Glutamatergic neuron (in vitro differentiated cells): ENCODE measurements at regions not wholly inside any gene's neighbourhood (a gene's known extent, or its start where the extent isn't known, plus 50 kb on each side); places are given as distances from the start of the nearest gene placed in this dataset.
A peak's percentile ranks its signal among the peaks of the same experiment; 100 is the strongest.

Experiments used
- DNase-seq: peaks from one replicate; pipeline ENCODE4 v3.0.0; 2022
- H3K27ac Mint-ChIP-seq: one replicate; pipeline ENCODE4 v1.8.0; 2020; ENCODE audit warnings: mild to moderate bottlenecking, mixed read lengths, inconsistent platforms; ENCODE audit not compliant: unreplicated experiment
- H3K27me3 Mint-ChIP-seq: one replicate; pipeline ENCODE4 v1.8.0; 2020; ENCODE audit warnings: mild to moderate bottlenecking, moderate library complexity, mixed read lengths, inconsistent platforms; ENCODE audit not compliant: unreplicated experiment
- H3K36me3 Mint-ChIP-seq: one replicate; pipeline ENCODE4 v1.8.0; 2020; ENCODE audit warnings: mild to moderate bottlenecking, mixed read lengths, inconsistent platforms; ENCODE audit not compliant: unreplicated experiment
- H3K4me1 Mint-ChIP-seq: one replicate; pipeline ENCODE4 v1.8.0; 2020; ENCODE audit warnings: mild to moderate bottlenecking, low read depth, mixed read lengths, inconsistent platforms; ENCODE audit not compliant: unreplicated experiment
- H3K4me3 Mint-ChIP-seq: one replicate; pipeline ENCODE4 v1.8.0; 2020; ENCODE audit warnings: mild to moderate bottlenecking, mixed read lengths, inconsistent platforms; ENCODE audit not compliant: unreplicated experiment
- H3K9me3 Mint-ChIP-seq: one replicate; pipeline ENCODE4 v1.8.0; 2020; ENCODE audit warnings: mild to moderate bottlenecking, moderate library complexity, mixed read lengths, inconsistent platforms; ENCODE audit not compliant: unreplicated experiment
- TF ChIP-seq, protein P1 (sequence below): fragments of 200-600 bp; sonication (generic); IDR thresholded peaks from one replicate; pipeline ENCODE4 v1.5.0; 2021; ENCODE audit not compliant: partially characterized antibody, unreplicated experiment

DNA sequence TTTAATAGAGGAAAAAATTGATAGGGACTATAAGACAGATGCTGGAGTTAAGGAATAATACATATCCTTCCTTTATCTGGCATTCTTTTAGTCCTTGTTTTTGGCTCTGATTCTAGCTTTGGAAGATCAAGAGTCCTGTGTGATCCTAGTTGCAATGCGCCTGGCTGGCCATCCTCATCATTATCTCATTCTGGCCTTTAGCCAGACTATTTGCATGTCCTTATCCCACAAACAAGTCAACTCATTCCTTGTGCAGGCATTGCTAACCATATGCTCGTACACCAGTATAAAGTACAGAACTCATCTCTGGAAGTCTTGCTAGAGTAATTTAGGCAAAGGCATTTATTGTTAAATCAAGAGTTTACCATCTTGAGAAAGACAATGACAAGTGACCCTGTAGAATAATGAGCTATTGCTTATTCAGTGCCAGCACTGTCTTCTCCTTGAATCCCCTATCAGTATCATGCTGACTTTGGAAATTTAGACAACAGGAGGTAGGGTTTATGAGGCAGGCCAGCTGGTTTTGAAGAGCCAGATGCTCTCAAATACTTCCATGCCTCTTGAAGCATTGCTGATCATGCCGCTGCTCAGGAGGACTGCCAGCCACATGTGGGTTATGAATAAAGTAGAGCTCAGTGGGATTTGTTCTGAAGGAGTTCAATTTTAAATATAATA lies 1730.3 kb upstream of the TENM3 start:
- no peak for DNase-seq
- TF ChIP-seq, protein P1, sequence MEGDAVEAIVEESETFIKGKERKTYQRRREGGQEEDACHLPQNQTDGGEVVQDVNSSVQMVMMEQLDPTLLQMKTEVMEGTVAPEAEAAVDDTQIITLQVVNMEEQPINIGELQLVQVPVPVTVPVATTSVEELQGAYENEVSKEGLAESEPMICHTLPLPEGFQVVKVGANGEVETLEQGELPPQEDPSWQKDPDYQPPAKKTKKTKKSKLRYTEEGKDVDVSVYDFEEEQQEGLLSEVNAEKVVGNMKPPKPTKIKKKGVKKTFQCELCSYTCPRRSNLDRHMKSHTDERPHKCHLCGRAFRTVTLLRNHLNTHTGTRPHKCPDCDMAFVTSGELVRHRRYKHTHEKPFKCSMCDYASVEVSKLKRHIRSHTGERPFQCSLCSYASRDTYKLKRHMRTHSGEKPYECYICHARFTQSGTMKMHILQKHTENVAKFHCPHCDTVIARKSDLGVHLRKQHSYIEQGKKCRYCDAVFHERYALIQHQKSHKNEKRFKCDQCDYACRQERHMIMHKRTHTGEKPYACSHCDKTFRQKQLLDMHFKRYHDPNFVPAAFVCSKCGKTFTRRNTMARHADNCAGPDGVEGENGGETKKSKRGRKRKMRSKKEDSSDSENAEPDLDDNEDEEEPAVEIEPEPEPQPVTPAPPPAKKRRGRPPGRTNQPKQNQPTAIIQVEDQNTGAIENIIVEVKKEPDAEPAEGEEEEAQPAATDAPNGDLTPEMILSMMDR: no peak
- Mint-ChIP-seq H3K27me3 (no peaks in the 10 kb centered on the region), H3K27ac (peak overlapping the region; percentile 6), H3K4me3 (no peak overlapping the region), H3K36me3 (no peaks in the 10 kb centered on the region), H3K4me1 (peaks cover 5% of the 10 kb centered on the region), H3K9me3 (no peaks in the 10 kb centered on the region)

DNA sequence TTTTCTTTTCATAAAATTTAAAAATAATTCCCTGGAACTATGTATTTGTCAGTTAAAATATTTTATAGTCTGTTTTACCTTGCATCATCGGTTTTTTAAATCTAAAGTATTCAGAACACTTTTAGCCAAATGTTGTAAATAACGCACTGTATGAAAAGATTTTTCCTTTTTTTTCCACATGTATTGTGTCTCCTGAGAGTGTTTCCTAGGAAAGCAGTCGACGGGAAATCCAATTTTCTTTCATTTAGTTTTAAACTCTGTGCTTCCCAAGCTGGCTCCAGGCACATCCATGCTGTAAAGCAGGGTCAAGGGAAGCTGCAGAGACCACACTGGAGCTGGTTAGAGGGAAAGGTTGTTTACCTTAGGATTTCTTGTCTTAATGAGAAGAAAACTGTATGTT lies 1724.3 kb upstream of the TENM3 start:
- Mint-ChIP-seq H3K4me3 (no peak overlapping the region), H3K4me1 (peaks cover 5% of the 10 kb centered on the region), H3K27me3 (peaks cover 2% of the 10 kb centered on the region), H3K9me3 (no peaks in the 10 kb centered on the region), H3K36me3 (no peaks in the 10 kb centered on the region), H3K27ac (no peak overlapping the region)
- TF ChIP-seq, protein P1: no peak
- DNase-seq: no peak

DNA sequence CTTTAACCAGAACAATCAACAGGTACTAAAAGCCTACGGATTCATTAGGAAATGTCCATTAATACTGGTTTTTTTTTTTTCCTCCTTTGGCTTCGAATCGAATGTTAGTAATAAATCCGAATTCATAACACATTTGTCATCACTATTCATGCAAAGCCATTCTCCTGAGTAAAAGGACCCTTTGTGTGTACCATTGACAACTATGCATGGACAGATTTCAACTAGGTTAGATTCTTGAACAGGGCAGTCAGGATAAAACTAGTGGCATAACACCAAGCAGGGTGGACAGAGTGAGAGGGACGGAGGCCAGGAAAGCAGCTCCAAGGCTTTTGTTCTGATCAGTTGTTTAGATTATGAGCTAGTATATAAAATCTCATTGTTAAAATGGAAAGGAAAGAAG lies 1722.0 kb upstream of the TENM3 start:
- Mint-ChIP-seq H3K27me3 (peaks cover 2% of the 10 kb centered on the region), H3K4me3 (no peak overlapping the region), H3K27ac (no peak overlapping the region), H3K36me3 (no peaks in the 10 kb centered on the region), H3K9me3 (no peaks in the 10 kb centered on the region), H3K4me1 (peaks cover 5% of the 10 kb centered on the region)
- TF ChIP-seq, protein P1: no peak
- no peak for DNase-seq

GRCh38 chr4:180525523-180526077 lies 1717.6 kb upstream of the TENM3 start:
- Mint-ChIP-seq H3K9me3 (no peaks in the 10 kb centered on the region), H3K27ac (no peak overlapping the region), H3K4me1 (no peaks in the 10 kb centered on the region), H3K4me3 (no peak overlapping the region), H3K27me3 (peaks cover 2% of the 10 kb centered on the region), H3K36me3 (no peaks in the 10 kb centered on the region)
- DNase-seq: no peak
- TF ChIP-seq, protein P1: no peak

DNA sequence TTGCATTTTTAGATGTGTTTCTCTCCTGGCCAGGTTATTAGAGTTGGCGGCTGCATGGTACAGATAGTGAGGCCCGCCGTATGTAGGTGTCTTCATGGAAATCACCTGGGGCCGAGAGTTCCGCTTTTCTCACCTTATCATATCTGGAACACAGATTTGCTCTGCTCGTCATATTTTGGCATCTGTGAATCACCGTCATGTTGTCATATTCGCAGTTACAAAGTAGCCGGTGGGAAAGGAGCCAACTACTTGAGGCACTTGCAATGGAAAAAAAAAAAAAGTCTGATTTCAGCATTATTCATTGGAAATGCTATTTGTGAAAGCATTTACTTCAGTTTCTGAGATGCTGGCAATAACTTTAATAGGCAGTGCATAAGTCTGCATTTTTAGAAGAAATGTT lies 1715.2 kb upstream of the TENM3 start:
- TF ChIP-seq, protein P1: no peak
- H3K27ac Mint-ChIP-seq: no peak overlapping the region
- no peaks in the 10 kb centered on the region for H3K9me3 Mint-ChIP-seq
- H3K4me1 Mint-ChIP-seq: no peaks in the 10 kb centered on the region
- H3K36me3 Mint-ChIP-seq: no peaks in the 10 kb centered on the region
- no peak for DNase-seq
- no peaks in the 10 kb centered on the region for H3K27me3 Mint-ChIP-seq
- no peak overlapping the region for H3K4me3 Mint-ChIP-seq
